WERI-Rb-1 (cell line): ENCODE measurements at regions not wholly inside any gene's neighbourhood (a gene's known extent, or its start where the extent isn't known, plus 50 kb on each side); places are given as distances from the start of the nearest gene placed in this dataset.

Source experiments
- DNase-seq: peaks from one replicate; pipeline ENCODE4 v3.0.0-alpha.2; 2020
- H3K27ac ChIP-seq: fragments of 250-450 bp; sonication (Bioruptor Pico); 2 replicates; pipeline ENCODE4 v1.5.1; 2020; ENCODE audit warnings: mild to moderate bottlenecking, moderate library complexity
- H3K27me3 ChIP-seq: fragments of 250-450 bp; sonication (Bioruptor Pico); 2 replicates; pipeline ENCODE4 v1.5.1; 2021; ENCODE audit warnings: mild to moderate bottlenecking, low read depth, moderate library complexity; ENCODE audit not compliant: insufficient read depth, severe bottlenecking
- H3K36me3 ChIP-seq: fragments of 250-450 bp; sonication (Bioruptor Pico); 2 replicates; pipeline ENCODE4 v1.5.1; 2020; ENCODE audit warnings: mild to moderate bottlenecking, moderate library complexity
- H3K4me3 ChIP-seq: 2 replicates; pipeline ENCODE4 v1.5.1; 2011; ENCODE audit warnings: low read depth, mild to moderate bottlenecking, control low read depth, low read length
- H3K9me3 ChIP-seq: fragments of 250-450 bp; sonication (Bioruptor Pico); 2 replicates; pipeline ENCODE4 v1.5.1; 2021; ENCODE audit warnings: mild to moderate bottlenecking, moderate library complexity; ENCODE audit not compliant: severe bottlenecking
- CTCF ChIP-seq: IDR thresholded peaks from 2 replicates; pipeline ENCODE4 v1.5.1; 2011; ENCODE audit warnings: low read depth, mild to moderate bottlenecking, control low read depth, inconsistent platforms, low read length

- H3K9me3 ChIP-seq = peaks cover 2% of the 10 kb centered on the region
- H3K36me3 ChIP-seq = no peaks in the 10 kb centered on the region
- TF ChIP-seq CTCF = no peak
- no peak overlapping the region for H3K4me3 ChIP-seq
- no peaks in the 10 kb centered on the region for H3K27me3 ChIP-seq
- no peak overlapping the region for H3K27ac ChIP-seq
- no peak for DNase-seq
Observed at GRCh38 chr1:185656663-185657062, 77.5 kb upstream of the HMCN1 start.

GRCh38 chr1:185654952-185655314 is 79.3 kb upstream of the HMCN1 start:
- TF ChIP-seq CTCF = no peak
- DNase-seq = no peak
- Histone ChIP-seq H3K36me3 (no peaks in the 10 kb centered on the region), H3K27me3 (no peaks in the 10 kb centered on the region), H3K27ac (no peak overlapping the region), H3K9me3 (peaks cover 2% of the 10 kb centered on the region), H3K4me3 (no peak overlapping the region)

GRCh38 chr1:185654199-185654951 is 79.8 kb upstream of the HMCN1 start:
- no peak overlapping the region for H3K27ac ChIP-seq
- no peak for DNase-seq
- no peaks in the 10 kb centered on the region for H3K27me3 ChIP-seq
- TF ChIP-seq CTCF = no peak
- H3K9me3 ChIP-seq = peaks cover 2% of the 10 kb centered on the region
- H3K36me3 ChIP-seq = no peaks in the 10 kb centered on the region
- H3K4me3 ChIP-seq = no peak overlapping the region

- Histone ChIP-seq H3K27ac (no peak overlapping the region), H3K27me3 (no peaks in the 10 kb centered on the region), H3K4me3 (no peak overlapping the region), H3K36me3 (no peaks in the 10 kb centered on the region), H3K9me3 (peaks cover 6% of the 10 kb centered on the region)
- TF ChIP-seq CTCF = no peak
- no peak for DNase-seq
Observed at GRCh38 chr1:185653615-185654014, 80.6 kb upstream of the HMCN1 start.

GRCh38 chr1:185652348-185652747 is 81.8 kb upstream of the HMCN1 start:
- no peak overlapping the region for H3K27ac ChIP-seq
- H3K27me3 ChIP-seq = no peaks in the 10 kb centered on the region
- DNase-seq = no peak
- H3K4me3 ChIP-seq = no peak overlapping the region
- H3K36me3 ChIP-seq = no peaks in the 10 kb centered on the region
- peaks cover 6% of the 10 kb centered on the region for H3K9me3 ChIP-seq
- peak; percentile 48 for TF ChIP-seq CTCF
